ENCODE measurements at regions not wholly inside any gene's neighbourhood (a gene's known extent, or its start where the extent isn't known, plus 50 kb on each side); places are given as distances from the start of the nearest gene placed in this dataset.

- H3K9me3 ChIP-seq, result no peaks in the 10 kb centered on the region
Measured at GRCh38 chr4:189301692-189302091, 639.0 kb upstream of the FRG1 start.

DNA sequence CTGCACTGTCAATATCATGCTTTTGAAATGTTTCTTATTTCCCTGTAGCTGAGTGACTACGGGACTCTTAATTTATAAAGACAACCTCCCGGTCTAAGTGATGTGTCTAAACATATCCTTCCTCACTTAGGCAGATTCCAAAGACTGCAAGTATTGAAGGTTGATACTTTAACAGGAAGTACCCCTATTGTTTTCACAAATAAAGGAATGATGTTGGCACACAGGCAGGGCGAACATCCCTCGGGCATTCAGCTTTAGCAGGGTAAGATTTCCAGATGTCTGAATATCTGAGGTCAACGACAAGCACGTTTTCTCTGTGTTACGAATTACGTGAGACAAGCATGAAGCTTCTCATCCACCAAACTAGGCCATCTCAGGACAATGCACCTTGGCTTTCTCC, 638.0 kb upstream of the FRG1 start:
- Histone ChIP-seq H3K27me3 (no peaks in the 10 kb centered on the region), H3K36me3 (no peaks in the 10 kb centered on the region), H3K27ac (no peak overlapping the region), H3K4me1 (no peaks in the 10 kb centered on the region), H3K4me3 (no peak overlapping the region), H3K9me3 (no peaks in the 10 kb centered on the region)
- no peak for DNase-seq (ENCODE audit: low spot score in 2 of 2)
- intact Hi-C loops (cut with DNase I; ENCODE audit: low total_unique reads), result no loop called here
- no peak for TF ChIP-seq POLR2AphosphoS5 (IDR thresholded peaks at IDR 0.05)
- TF ChIP-seq, protein P1, sequence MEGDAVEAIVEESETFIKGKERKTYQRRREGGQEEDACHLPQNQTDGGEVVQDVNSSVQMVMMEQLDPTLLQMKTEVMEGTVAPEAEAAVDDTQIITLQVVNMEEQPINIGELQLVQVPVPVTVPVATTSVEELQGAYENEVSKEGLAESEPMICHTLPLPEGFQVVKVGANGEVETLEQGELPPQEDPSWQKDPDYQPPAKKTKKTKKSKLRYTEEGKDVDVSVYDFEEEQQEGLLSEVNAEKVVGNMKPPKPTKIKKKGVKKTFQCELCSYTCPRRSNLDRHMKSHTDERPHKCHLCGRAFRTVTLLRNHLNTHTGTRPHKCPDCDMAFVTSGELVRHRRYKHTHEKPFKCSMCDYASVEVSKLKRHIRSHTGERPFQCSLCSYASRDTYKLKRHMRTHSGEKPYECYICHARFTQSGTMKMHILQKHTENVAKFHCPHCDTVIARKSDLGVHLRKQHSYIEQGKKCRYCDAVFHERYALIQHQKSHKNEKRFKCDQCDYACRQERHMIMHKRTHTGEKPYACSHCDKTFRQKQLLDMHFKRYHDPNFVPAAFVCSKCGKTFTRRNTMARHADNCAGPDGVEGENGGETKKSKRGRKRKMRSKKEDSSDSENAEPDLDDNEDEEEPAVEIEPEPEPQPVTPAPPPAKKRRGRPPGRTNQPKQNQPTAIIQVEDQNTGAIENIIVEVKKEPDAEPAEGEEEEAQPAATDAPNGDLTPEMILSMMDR (IDR thresholded peaks at IDR 0.05), result no peak

More at GRCh38 chr4:189301692-189302091, 639.0 kb upstream of the FRG1 start:
- no peak overlapping the region for H3K4me3 ChIP-seq
- no peaks in the 10 kb centered on the region for H3K4me1 ChIP-seq
- intact Hi-C loops (cut with DNase I; ENCODE audit: low total_unique reads), result no loop called here
- no peak for DNase-seq (ENCODE audit: low spot score in 2 of 2)
- no peaks in the 10 kb centered on the region for H3K27me3 ChIP-seq
- no peak for TF ChIP-seq POLR2AphosphoS5 (IDR thresholded peaks at IDR 0.05)
- TF ChIP-seq POLR2A (IDR thresholded peaks at IDR 0.05), result no peak
- TF ChIP-seq, protein P1 (IDR thresholded peaks at IDR 0.05), result no peak
- no peaks in the 10 kb centered on the region for H3K36me3 ChIP-seq
- H3K27ac ChIP-seq, result no peak overlapping the region

GRCh38 chr4:189304167-189304566, 636.5 kb upstream of the FRG1 start:
- H3K4me1 ChIP-seq, result no peaks in the 10 kb centered on the region
- H3K9me3 ChIP-seq, result no peaks in the 10 kb centered on the region
- no peak for DNase-seq (ENCODE audit: low spot score in 2 of 2)
- no peak overlapping the region for H3K27ac ChIP-seq
- H3K4me3 ChIP-seq, result no peak overlapping the region
- TF ChIP-seq POLR2AphosphoS5 (IDR thresholded peaks at IDR 0.05), result no peak
- TF ChIP-seq POLR2A (IDR thresholded peaks at IDR 0.05), result no peak
- TF ChIP-seq, protein P1 (IDR thresholded peaks at IDR 0.05), result no peak
- intact Hi-C loops (cut with DNase I; ENCODE audit: low total_unique reads), result no loop called here
- H3K27me3 ChIP-seq, result no peaks in the 10 kb centered on the region
- no peaks in the 10 kb centered on the region for H3K36me3 ChIP-seq

- TF ChIP-seq POLR2A (IDR thresholded peaks at IDR 0.05), result no peak
- TF ChIP-seq, protein P1 (IDR thresholded peaks at IDR 0.05), result no peak
- no peak for TF ChIP-seq POLR2AphosphoS5 (IDR thresholded peaks at IDR 0.05)
- H3K4me1 ChIP-seq, result no peaks in the 10 kb centered on the region
- H3K4me3 ChIP-seq, result no peak overlapping the region
- no peaks in the 10 kb centered on the region for H3K9me3 ChIP-seq
- no peak for DNase-seq (ENCODE audit: low spot score in 2 of 2)
- H3K27me3 ChIP-seq, result no peaks in the 10 kb centered on the region
- no peak overlapping the region for H3K27ac ChIP-seq
- H3K36me3 ChIP-seq, result no peaks in the 10 kb centered on the region
- intact Hi-C loops (cut with DNase I; ENCODE audit: low total_unique reads), result no loop called here
Measured at GRCh38 chr4:189304809-189305208, 635.9 kb upstream of the FRG1 start.

GRCh38 chr4:189305500-189305899, 635.2 kb upstream of the FRG1 start:
- Histone ChIP-seq H3K4me3 (no peak overlapping the region), H3K27me3 (no peaks in the 10 kb centered on the region), H3K36me3 (no peaks in the 10 kb centered on the region), H3K9me3 (no peaks in the 10 kb centered on the region), H3K4me1 (no peaks in the 10 kb centered on the region), H3K27ac (no peak overlapping the region)
- intact Hi-C loops (cut with DNase I; ENCODE audit: low total_unique reads), result no loop called here
- no peak for TF ChIP-seq POLR2A (IDR thresholded peaks at IDR 0.05)
- DNase-seq (ENCODE audit: low spot score in 2 of 2), result no peak

DNA sequence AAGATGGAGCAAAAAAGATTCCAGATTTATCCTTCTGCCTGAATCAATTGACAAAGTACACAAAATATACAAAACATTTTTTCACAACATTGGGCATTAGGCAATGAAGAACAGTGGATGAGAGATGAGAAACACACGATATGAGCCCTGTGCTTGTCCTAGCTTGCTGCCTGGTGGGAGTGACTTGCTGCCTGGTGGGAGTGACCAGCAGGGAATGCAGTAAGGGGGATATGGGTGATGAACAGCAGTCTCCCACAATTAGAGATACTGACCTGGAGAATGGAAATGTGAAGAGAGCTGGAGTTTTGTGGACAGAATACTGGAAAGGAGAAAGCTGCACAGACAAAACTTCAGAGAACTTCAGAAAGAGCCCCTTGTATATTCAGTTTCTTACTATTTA, 629.4 kb upstream of the FRG1 start:
- intact Hi-C loops (cut with DNase I; ENCODE audit: low total_unique reads), result no loop called here
- no peak for TF ChIP-seq POLR2A (IDR thresholded peaks at IDR 0.05)
- TF ChIP-seq, protein P1 (IDR thresholded peaks at IDR 0.05), result no peak
- TF ChIP-seq POLR2AphosphoS5 (IDR thresholded peaks at IDR 0.05), result no peak
- H3K27me3 ChIP-seq, result no peaks in the 10 kb centered on the region

More for the DNA sequence above, 629.4 kb upstream of the FRG1 start:
- no peak for DNase-seq (ENCODE audit: low spot score in 2 of 2)
- Histone ChIP-seq H3K4me1 (no peaks in the 10 kb centered on the region), H3K27ac (no peak overlapping the region), H3K9me3 (no peaks in the 10 kb centered on the region), H3K36me3 (no peaks in the 10 kb centered on the region), H3K4me3 (no peak overlapping the region)
